Nucleus accumbens (tissue), 56 donors: ENCODE measurements at regions not wholly inside any gene's neighbourhood (a gene's known extent, or its start where the extent isn't known, plus 50 kb on each side); places are given as distances from the start of the nearest gene placed in this dataset.
A peak's percentile ranks its signal among the peaks of the same experiment; 100 is the strongest.
"Not testable (repeated sequence)": the region's sequence is repeated elsewhere in the genome, so short reads cannot be mapped to it uniquely, and the experiment has no call there.

Source experiments
- DNase-seq, 56 donors: peaks; one replicate each; lab custom pipeline; 2025; lab: John Stamatoyannopoulos, UW

DNA sequence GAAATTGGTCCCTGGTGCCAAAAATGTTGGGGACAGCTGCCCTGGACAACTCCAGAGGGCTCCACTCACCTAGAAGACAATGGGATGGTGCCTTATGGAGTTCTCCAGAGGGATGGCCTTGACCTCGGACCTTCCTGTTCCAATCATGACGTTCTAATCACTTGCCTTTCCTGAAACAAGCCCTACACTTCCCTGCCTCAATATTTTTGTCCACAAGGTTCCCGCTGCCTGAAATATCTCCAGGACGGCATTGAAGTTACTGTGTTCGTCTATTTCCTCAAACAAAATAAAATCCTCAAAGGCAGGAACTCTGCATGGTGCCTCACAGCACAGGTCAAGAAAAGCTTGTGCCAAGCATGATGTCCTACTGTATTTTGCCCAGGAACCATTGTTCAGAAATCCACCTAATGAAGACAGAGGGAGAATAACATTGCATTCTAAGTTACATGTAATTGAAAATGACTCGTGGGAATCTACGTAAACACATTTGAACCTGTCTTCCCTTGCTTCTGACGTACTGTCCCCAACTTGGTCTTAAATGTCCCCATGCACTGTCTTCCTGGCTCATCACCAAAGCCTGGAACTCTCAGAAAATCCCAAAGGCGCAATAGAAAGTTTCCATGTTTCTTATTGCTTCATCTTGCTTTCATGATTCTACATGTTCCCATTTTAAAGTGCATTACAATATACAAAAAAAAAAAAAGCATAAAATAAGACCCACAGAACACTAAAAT is 342.3 kb upstream of the NRP1 start:
- no peak for DNase-seq

DNA sequence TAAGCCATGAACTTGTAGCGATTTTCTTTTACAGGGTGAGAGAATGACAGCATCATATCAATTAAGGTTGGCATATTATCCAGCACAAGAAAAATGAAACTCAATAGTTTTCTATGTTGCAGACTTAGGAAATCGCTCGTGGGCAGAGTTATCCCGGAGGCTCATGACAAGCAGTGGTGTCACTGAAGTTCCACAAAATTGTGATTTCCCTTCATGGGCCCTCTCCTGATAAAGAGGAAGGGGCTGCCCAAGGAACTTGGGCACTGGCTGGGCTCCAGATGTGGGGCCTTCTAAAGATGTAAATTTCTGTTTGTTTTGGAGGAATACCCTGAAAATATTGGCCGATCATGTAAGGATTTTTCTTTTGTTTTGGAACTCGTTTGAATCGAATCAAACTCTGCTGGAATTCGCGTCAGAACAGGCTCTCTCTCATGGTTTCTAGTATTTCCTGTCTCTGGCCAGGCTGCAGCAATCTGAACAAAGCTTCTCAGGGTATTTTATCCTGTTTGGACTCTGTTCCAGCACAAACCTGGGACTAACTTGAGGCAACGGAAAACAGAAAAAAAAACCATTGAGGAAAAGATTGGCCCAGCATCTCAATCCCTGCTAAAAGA is 340.6 kb upstream of the NRP1 start:
- DNase-seq = no peak

DNA sequence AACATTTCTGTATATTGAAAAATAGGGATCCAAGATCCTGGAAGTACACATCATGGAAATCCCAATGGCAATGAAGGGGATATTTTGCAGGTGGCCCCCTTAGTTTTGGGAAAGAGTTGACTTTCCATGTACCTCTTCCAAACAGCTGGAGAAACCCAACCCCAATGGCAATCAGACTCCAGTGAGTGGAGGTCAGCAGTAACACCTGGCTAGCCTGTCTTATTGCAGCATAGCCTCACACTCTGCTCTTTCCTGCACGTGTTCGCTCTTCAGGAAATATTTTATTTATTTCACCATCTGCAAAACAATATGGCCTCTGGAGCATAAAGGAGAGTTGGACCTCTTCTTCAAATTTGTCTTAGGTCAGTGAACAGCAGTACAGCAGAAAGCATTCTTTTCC is 340.0 kb upstream of the NRP1 start:
- DNase-seq = no peak

- no peak for DNase-seq
Measured at GRCh38 chr10:33673839-33674415, 339.5 kb upstream of the NRP1 start.

- DNase-seq = no peak
Measured at GRCh38 chr10:33669904-33670303, 335.4 kb upstream of the NRP1 start.

GRCh38 chr10:33666686-33667480 is 332.4 kb upstream of the NRP1 start:
- no peak for DNase-seq

DNA sequence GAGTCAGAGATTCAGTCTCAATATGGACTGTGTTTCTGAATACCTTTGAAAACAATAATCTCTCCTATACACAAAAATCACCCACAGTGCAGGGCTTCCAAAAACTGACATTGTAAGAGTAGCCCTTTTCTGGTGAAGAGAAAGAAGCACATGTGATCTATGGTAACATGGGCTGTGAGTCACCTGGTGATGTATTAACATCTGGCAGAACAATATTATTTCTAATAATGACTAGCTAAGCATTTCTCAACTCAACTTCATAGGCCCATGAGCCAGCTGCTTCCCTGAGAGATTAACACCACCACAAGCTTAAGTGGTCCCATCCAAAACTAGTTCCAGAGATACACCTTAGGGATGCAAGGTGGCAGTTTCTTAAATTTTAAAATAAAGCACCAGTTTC is 331.0 kb upstream of the NRP1 start:
- no peak for DNase-seq

DNA sequence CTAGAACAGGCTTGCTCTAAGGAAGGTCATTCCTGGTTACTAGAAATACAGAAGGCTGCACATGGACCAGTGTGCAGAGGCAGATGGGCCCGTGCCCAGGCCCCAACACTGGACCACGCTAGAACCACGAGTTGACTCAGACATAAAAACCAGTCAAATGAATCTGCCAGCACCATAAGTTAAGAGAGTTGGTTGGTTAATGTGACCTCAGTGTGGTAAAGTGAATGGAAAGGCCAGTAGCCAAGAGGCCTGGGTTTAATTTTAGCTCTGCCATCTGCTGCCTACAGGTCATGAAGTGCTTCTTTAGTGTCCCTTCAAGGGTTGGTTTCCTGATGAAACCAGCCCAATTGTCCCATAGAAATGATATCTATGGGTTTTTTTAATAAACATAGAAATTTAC is 329.6 kb upstream of the NRP1 start:
- no peak for DNase-seq

DNA sequence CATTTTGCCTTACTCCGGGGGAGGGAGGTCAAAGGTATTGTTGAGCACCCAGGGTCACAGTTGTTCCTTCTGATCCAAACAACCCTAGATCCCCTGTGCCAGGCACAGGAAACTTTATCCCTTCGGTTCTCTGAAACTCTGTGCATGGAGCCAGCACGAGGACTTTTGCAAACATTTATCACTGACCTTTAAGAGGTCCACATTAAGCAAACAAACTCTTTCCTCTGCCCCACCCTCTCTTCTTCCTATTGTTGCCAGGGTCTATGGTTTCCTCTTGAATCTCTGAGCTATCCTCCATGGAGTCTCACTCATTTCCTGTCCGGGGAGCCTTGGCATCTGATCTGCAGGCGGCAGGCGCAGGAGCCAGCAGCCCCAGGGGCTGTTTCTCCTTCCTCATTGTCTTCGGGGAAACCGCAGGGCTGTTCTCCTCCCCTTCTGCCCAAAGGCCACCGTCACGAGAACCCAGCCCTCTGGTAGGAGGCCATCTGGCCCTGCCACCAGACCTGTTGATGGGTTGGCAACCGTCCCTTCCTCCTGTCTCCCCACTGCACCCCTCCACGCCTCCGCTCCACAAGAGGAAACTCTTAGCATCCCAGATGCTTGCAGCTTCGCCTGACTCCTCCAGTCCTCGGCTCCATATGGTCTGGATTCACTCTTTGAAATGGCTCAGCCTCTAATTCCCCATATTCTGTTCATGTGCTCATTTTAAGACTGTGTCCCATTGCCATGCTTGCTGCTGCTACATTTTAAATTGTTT is 327.3 kb upstream of the NRP1 start:
- peak in 42 of 56 donors; percentile 6 to 61 (median 24) for DNase-seq

GRCh38 chr10:33660329-33660728 is 325.9 kb upstream of the NRP1 start:
- no peak for DNase-seq

DNA sequence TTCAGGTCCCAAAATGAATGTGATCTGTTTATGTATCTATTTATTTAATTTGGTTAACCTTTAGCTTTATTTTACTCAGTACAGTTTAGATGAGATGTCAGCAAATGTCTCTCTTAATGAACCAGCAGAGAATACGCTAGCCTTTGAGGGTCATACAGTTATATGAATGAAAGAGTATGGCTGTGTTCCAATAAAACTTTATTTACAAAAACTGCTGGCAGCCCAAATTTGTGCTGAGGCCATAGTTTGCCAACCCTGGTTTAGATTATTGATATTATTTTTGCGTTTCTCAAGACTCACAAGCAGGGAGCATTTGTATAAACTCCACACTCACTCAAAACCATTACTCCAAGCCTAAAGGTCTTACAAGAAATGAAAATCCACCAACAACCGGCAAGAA is 323.4 kb upstream of the NRP1 start:
- no peak for DNase-seq

GRCh38 chr10:33657154-33657908 is 322.9 kb upstream of the NRP1 start:
- no peak for DNase-seq

DNA sequence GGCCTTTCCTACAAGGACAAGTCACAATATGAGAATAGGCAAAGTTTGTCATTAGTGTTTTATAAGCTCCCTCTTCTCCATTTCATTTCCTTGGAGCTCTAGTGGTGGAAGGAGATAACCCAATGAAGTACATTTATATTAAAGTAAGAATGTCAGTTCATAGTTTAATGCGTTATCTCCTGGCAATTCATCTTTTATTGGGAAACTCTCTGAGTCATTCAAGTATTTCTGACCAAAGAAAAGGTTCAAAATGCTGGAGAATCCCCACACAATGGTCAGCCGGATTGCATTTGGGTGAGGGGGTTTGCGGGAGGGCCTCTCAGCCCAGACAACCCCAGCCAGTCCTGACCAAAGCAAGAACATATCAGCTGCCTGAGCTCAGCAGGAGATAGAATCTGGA is 321.5 kb upstream of the NRP1 start:
- DNase-seq = no peak

DNA sequence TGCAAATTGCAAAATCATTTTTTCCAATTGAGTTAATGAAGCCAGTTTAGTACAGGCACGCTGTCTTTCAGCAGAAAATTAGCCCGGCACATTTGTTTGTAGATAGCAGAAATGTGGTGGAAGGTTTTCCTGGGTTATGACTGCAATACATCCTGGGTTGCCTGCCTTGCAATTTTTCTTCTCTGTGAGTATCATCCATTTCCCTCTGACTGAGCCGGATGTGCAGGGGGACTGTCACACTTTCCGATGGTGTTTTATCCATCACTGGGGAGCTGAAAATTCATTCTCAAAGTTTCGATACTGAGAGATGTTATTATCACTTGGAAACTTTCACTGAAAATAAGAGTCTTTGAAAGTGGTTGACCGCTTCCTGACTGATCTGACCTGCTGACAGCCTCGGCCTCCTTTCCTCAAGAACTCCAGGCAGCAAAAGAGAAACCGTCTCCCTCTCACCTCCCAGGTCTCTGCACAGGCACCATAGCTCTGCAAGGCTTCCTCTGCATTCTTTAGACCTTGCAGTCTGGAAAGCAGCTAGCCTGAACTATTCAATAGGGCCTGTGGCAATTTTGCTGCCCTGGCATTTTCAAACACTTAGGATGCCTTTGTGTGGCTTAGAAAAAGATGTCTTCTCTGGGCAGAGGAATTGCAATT is 320.8 kb upstream of the NRP1 start:
- DNase-seq = no peak

- no peak for DNase-seq
Measured at GRCh38 chr10:33653584-33654367, 319.3 kb upstream of the NRP1 start.

DNA sequence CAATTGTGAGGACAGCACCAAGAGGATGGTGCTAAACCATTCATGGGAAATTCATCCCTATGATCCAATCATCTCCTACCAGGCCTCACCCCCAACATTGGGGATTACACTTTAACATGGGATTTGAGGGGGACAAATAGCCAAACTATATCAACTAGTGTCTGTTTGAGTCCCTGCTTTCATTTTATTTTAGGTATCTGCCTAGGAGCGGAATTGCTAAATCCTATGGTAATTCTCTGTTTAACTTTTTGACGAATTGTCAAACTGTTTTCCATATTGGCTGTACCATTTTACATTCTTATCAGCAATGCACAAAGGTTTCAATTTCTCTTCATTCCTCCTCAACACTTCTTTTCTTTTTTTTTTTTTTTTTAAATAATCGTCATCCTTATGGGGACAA is 318.4 kb upstream of the NRP1 start:
- no peak for DNase-seq

DNA sequence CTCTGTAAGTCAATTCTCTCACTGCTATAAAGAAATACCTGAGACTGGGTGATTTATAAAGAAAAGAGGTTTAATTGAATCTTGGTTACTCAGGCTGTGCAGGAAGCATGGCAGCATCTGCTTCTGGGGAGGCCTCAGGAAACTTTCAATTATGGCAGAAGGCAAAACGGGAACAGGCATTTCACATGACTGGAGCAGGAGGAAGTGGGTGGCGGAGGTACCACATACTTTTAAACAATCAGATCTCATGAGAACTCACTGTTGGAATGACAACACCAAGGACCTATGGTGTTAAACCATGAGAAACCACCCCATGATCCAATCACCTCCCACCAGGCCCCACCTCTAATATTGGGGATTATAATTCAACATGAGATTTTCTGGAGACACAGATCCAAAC is 315.7 kb upstream of the NRP1 start:
- not testable (repeated sequence) for DNase-seq

DNA sequence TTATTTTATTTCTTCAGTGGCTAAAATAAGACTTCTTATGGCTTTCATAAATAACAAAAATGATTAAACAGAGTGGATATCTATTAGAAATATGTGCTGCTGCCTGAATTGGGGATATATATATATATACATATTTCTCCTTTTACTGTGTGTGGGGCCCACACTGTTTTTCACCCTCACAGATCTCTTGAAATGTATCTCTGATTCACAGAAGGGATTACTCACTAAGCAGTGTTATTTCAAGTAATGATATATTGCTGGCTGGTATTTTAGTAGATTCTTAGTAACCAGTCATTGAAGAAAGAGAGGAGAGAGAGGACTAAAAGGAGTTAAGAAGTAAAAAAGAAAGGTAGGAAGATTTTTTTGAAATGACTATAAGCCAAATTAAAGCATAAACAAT is 308.6 kb upstream of the NRP1 start:
- no peak for DNase-seq

DNA sequence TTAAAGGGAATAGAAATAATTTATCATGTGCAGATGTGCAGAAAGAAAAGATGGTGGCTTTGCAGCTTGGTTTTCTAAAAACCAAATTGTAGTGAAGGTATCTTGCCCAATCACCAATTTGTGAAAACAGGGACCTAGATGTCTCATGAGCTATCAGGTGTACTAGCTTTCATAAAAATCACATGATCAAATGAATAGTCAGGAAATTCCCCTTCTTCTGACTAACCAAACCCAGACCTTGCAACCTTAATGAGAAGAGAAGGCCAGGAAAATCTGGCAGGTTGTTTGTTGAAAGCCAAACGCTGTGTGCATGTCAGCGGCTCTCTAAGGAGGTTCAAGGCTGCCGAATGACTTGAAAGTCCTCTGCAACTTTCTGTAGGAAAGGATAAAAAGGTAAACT is 304.4 kb upstream of the NRP1 start:
- no peak for DNase-seq
